HG03521 (cell line): ENCODE measurements at regions not wholly inside any gene's neighbourhood (a gene's known extent, or its start where the extent isn't known, plus 50 kb on each side); places are given as distances from the start of the nearest gene placed in this dataset.
A peak's percentile ranks its signal among the peaks of the same experiment; 100 is the strongest.

ENCODE experiments used
- ATAC-seq: cut with Tn5 transposase; IDR thresholded peaks from one replicate; pipeline ENCODE4 v1.9.1; 2021; ENCODE audit warnings: mild to moderate bottlenecking, moderate library complexity; ENCODE audit not compliant: unreplicated experiment

DNA sequence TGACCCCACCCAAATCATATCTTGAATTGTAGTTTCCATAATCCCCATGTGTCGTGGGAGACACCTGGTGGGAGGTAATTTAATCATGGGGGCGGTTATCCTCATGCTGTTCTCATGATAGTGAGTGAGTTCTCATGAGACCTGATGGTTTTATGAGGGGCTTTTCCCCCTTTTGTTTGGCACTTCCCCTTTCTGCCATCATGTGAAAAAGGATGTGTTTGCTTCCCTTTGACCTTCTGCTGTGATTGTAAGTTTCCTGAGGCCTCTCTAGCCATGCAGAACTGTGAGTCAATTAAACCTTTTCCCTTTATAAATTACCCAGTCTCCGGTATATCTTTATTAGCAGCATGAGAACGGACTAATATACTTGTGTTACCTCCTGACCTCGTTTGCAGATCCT is 156.6 kb upstream of the MTNR1B start:
- no peak for ATAC-seq

DNA sequence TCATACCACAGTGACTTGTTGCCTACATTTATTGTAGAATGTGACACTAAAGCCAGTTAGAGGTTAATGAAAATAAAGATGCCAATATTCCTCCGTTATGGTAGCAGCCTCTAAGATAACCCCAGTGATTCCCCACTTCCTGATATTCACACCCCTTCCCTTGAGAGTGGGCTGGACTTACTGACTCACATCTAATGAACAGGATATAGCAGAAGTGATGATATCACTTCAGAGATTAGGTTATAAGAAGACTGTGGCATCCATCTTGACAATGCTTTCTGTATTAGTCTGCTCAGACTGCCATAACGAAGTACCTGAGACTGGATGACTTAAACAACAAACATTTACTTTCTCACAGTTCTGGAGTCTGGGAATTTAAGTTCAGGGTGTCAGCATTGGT is 149.6 kb upstream of the MTNR1B start:
- no peak for ATAC-seq

DNA sequence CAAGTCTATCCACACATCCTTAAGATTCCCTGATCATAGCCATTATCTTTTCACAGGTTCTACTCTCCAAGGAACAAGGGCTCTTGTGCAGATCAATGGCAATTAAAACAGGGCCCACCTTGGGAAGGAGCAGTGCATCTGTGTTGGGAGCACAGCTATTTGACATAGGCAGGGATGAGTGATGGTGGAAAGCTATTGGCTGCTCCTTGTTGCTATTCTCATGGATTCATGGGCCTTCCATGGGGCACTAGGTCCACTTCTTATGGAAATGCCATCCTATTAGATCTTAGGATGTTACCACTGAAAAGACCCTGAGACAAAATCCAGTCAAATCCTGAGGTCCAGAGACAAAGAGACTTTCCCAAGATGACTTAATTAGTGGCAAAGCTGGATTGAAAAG is 148.6 kb upstream of the MTNR1B start:
- no peak for ATAC-seq

GRCh38 chr11:92822410-92822809 is 147.0 kb upstream of the MTNR1B start:
- no peak for ATAC-seq

DNA sequence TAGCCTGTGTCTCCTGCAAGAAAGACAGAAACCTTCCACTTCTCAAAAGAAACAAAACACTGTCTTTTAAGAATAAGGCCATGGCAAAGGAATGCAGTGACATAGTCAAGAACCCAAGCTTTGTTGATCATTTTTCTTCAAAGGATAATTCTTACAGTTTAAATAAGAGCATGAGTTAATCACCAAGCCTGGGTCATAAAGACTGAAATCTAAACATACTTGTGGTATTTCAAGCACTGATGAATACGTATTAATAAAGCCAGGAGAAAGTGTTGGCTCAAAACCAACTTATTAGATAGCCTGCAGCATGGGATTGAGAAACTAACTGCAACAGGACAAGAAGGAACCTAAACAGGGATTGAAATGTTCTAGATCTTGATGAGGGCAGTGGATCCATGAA is 143.3 kb upstream of the MTNR1B start:
- ATAC-seq = no peak

DNA sequence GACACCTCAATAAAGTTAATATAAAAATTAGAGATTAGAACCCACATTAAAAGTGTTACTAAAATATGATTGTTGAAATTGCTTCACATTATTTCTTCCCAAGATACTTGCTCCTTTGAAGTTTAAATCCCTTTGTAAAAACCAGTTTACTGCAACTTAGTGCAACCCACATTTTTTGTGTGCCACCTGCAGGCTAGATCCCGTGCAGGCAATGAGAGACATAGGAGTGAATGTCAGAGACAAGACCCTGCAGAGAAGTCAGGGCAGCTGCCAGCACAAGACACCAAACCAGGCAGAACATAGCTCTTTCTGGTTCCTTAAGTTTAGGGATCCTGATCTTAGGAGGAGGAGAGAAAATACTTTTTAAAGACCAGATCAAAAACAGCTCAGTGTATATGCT is 142.8 kb upstream of the MTNR1B start:
- ATAC-seq = no peak

DNA sequence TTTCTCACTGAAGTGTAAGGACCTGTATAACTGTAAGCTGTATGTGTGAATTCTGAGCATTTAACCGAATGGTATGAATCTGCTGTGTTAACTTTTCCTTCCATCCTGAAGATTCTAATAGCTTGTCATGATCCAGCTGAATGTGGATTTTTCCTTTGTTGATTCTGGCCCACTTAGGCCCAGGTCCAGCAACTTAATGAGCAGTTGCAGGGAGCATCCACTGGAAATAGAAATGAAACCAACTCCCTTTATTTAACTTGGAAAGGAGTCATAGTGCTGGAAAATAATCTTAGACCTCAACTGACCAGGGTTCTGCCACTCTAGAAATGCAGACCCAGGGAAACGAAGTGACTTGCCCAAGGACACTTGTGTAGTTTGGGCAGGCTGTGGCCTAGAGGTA is 142.3 kb upstream of the MTNR1B start:
- ATAC-seq = no peak

DNA sequence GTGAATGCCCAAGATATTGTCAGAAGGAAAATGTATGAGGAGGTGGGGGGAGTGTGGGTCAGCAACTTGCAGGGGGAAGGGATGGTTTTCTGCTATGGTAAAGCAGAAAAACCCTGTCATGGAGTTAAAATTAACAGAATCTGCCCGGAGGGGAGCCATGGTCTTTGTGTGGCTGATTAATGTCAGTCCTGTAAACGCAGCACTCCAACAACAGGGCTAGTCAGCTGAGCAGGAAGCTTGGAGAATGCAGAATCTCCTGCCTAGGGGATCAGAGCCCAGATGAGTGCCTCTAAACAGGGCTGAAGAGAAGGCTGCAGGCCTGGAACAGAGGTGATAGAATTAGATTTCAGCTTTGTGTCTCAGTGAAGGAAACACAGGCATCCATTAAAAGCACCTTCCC is 140.9 kb upstream of the MTNR1B start:
- ATAC-seq = no peak

DNA sequence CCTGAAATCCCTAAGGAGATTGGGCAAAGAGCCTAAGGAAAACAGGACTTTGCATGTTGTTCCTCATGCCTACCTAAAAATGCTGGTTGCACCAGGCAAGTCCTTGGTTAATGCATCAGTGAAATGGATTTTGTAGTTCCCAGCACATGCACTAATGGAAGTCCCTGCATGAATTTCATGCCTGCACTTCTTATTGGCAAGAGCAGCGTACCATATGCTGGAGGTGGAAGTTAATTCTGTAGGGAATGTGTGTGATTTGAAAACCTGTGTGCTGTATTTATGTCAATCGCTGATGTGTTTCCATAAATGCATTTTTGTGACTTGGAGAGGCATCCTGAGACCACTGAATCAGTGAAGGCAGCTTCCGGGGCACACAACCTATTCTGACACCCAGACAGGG is 140.3 kb upstream of the MTNR1B start:
- ATAC-seq = no peak

DNA sequence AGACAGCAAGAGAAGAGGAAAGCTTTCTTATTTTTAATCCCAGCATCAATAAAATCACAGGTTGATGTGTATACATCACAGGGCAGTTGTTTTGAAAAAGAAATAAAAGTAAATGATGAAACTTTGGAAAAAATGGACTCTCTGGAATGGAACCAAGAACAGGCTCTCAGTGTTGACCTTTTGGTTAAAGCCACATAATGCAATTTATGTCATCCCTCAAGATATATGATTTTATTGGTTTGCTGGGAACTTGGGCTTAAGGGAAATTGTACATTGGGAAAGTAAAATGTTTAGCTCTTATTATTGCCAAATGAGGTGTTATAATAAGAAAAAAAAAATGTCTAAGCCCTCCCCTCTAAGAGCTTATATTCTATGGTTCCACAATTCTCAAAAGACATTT is 139.8 kb upstream of the MTNR1B start:
- ATAC-seq = no peak

- peak; percentile 85 for ATAC-seq
Measured at GRCh38 chr11:92830377-92831155, 138.9 kb upstream of the MTNR1B start.

DNA sequence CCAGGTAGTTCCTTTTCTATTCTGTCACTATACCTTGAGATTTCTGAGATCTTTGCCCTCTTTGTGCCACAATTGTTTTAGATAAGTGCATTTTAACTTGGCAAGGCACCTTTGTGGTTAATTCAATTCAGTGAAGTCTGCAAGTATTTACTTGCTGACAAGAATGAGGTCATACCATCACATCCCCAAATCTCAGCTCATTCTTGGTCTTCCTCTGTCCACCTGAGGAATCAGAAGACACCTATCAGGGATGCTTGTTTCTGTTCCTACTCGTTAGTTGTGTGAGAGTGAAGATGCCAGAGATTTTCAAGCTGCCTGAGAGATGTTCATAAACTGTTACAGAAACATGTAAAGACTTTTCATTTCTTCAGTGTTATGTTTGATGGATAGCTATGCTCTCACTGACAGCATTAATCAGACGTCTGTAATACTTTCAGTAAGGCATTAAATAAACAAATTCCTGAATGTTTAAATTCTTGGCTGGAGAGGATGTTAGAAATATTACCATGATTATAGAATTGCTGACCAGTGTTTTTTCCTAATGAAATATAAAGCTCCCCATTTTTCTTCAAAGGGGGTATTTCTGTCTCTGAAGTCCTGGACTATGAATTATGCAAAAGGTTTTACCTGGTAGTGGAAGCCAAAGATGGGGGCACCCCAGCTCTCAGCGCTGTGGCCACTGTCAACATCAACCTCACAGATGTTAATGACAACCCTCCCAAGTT is 135.0 kb upstream of the MTNR1B start:
- ATAC-seq = no peak

DNA sequence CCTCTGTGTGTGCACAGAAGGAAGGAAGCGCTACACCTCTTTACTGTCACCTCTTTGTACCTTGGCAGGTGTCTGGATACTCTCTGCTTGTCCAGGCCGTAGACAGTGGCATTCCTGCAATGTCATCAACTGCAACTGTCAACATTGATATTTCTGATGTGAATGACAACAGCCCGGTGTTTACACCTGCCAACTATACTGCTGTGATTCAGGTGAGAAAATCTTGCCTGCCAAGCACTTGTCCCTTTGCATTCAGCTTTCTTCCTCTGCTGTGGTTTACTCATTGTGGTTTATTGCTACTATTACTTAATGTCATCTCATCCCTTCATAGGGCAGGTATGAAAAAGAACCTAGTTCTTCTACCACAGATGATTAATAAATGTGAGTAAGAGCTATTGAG is 131.9 kb upstream of the MTNR1B start:
- ATAC-seq = no peak

DNA sequence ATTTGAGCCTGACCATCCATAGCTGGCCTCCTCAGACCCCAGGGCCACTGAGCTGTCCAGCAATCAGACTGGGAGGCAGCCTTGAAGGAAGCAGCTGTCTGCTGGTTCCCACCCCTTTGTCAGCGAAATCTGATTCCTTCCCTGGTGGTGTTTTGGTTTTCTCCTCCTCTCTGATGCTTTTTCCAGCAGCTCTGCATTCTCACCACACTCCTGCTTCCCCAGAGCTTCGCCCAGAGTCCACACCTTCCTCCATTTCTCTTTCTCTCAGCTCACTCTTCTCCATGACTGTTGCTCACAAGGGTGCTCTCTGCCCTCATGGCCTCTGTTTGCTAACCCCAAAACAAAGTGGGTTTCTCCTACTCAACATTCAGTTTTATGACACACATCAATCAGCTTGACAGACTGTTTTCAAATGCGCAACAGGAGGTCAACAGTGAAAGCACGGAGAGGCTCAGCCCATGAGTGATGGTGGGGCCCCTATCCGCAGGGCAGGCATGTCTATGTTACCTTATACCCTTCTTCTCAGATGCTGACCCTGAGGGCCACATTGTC is 130.6 kb upstream of the MTNR1B start:
- no peak for ATAC-seq

GRCh38 chr11:92839450-92839849 is 130.0 kb upstream of the MTNR1B start:
- no peak for ATAC-seq

DNA sequence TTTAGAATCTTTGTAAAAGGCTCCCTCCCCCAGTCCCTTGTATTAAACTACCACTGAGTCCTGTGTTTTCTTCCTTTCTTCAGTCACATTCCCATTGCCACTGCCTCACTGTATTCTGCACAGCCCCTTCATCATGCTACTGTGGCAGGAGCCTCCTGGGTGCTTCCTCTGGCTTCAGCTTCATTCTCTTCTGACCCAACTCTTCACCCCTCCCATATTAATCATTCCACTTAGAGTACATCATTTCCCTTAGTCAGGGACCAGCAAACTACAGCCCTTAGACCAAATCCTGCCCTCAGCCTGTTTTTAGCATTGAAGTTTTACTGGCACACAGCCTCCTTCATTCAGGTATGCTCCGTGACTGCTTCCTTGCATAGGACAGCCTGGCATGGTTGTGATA is 127.7 kb upstream of the MTNR1B start:
- no peak for ATAC-seq

GRCh38 chr11:92843455-92843854 is 126.0 kb upstream of the MTNR1B start:
- ATAC-seq = no peak

GRCh38 chr11:92844197-92844596 is 125.3 kb upstream of the MTNR1B start:
- no peak for ATAC-seq

DNA sequence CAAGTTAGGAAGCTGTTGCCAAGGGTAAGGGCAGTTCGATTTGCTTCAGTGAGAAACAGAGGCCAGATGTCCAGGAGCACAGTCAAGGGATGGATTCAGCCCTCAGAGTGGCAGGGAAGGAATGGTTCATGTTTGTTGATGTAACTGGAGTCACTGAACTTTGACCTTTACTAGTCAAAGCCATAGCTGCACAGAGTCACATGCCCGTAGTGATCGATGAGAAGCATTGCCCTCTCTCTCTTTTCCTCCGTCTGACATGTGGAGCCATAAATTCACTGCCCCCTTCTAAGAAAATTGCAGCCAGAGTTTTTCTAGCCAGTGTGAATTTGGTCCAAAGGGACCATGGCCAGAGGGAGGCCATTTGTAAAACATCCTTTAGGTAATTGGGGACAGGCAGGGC is 124.1 kb upstream of the MTNR1B start:
- ATAC-seq = no peak

DNA sequence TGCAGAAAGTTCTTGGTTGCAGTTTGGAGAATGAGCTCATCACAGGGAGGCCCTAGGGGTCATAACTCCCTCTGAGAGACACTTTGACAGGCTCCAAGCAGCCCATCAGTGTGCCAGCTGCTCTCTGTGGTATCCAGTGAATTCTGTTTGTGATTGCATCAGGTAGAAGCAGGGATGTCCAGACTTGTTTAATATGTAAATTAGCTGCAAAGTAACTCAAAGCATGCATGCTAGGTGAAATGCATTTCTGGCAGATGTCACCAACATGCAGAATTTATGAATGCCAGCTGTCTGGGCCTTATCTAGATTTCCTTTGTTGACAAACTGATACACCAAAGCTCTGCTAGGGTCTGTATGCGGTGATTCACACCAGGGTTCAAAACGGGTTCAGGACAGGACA is 123.6 kb upstream of the MTNR1B start:
- ATAC-seq = no peak

DNA sequence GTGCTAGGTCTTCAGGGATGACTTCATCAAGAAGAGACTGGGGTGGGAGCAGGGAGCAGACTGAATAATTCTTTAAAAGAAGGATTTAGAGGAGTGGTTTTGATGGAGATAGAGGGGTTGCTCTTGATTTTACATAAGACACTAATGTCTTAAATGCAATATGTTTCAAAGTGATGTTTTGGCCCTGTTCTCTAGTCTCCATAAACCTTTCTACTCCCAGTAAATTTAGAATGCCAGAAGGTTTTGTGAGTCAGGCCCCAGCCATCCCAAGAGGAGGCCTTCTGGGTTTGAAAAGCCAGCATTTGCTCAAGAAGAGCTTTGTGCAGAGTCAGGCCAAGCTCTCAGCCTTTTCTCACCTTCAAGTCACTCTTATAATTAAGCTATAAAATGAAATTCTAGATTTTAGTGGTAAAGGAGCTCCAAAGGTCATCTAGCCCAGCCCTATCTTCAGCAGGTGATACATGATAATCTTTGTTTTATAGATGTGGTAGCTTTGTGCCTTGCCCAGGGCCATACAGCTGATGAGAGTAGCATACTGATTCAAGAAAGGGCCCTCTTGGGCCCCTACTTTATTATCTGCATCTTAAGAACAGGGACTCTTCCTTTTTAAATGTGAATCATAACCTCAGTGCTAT is 122.8 kb upstream of the MTNR1B start:
- no peak for ATAC-seq

- no peak for ATAC-seq
Measured at GRCh38 chr11:92848578-92848977, 120.9 kb upstream of the MTNR1B start.
